Activated naive CD8-positive, alpha-beta T cell treated with anti-CD3 and anti-CD28 coated beads for 36 hours (primary cell): ENCODE measurements at regions not wholly inside any gene's neighbourhood (a gene's known extent, or its start where the extent isn't known, plus 50 kb on each side); places are given as distances from the start of the nearest gene placed in this dataset.

Experiments
- DNase-seq: peaks from one replicate; pipeline ENCODE4 v3.0.0; 2021
- H3K27ac Mint-ChIP-seq: one replicate; pipeline ENCODE4 v1.8.0; 2022; ENCODE audit warnings: mild to moderate bottlenecking, moderate library complexity, mixed read lengths
- H3K27me3 Mint-ChIP-seq: one replicate; pipeline ENCODE4 v1.8.0; 2022; ENCODE audit warnings: mild to moderate bottlenecking, mixed read lengths
- H3K36me3 Mint-ChIP-seq: one replicate; pipeline ENCODE4 v1.8.0; 2021; ENCODE audit warnings: mild to moderate bottlenecking, mixed read lengths
- H3K4me1 Mint-ChIP-seq: one replicate; pipeline ENCODE4 v1.8.0; 2021; ENCODE audit warnings: mixed read lengths
- H3K4me3 Mint-ChIP-seq: one replicate; pipeline ENCODE4 v1.8.0; 2022; ENCODE audit warnings: mild to moderate bottlenecking, moderate library complexity, mixed read lengths
- H3K9me3 Mint-ChIP-seq: one replicate; pipeline ENCODE4 v1.8.0; 2022; ENCODE audit warnings: mixed read lengths

DNA sequence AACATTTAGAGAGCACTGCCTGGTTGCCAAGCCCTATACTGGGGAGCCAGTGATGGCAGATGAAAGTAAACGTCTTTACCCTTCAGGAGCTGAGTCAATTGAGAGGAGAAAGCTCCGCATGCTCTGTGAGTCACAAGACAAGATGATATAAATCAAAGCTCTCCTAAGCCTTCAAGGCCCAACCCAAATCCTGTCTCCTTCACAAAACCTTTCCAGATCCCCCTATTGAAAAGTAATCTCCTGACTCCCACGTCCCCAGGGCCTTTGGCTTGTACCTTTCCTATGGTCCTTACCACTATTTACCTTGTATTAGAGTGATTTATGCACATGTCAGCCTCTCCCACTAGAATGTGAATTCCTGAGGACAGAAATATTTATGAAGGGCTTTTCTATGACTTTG is 230.1 kb upstream of the TENM4 start:
- no peak for DNase-seq
- no peaks in the 10 kb centered on the region for H3K4me1 Mint-ChIP-seq
- no peaks in the 10 kb centered on the region for H3K36me3 Mint-ChIP-seq
- no peaks in the 10 kb centered on the region for H3K9me3 Mint-ChIP-seq
- H3K27me3 Mint-ChIP-seq, result no peaks in the 10 kb centered on the region
- no peak overlapping the region for H3K4me3 Mint-ChIP-seq
- H3K27ac Mint-ChIP-seq, result no peak overlapping the region

DNA sequence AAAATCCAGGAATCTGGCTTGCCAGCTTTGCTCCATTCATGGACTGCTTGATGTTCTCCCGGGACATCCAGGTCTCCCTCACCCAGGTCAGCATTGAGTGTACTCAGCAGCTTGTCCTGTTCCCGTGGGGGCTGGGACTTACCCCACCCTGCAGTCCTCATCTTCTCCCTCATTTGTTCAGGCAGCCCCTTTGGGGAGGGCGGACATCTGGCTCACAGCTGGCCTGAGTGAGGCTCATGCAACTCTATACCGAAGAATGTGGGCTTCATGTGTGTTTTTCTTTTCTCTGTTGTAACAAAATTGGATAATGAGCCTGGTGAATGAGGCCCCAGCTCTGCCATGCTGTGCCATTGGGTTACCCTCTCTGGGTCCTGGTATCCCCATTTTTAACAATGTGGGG is 227.7 kb upstream of the TENM4 start:
- DNase-seq, result no peak
- H3K36me3 Mint-ChIP-seq, result no peaks in the 10 kb centered on the region
- no peaks in the 10 kb centered on the region for H3K9me3 Mint-ChIP-seq
- H3K4me3 Mint-ChIP-seq, result no peak overlapping the region
- no peaks in the 10 kb centered on the region for H3K27me3 Mint-ChIP-seq
- no peak overlapping the region for H3K27ac Mint-ChIP-seq
- no peaks in the 10 kb centered on the region for H3K4me1 Mint-ChIP-seq

- no peak for DNase-seq
- H3K4me1 Mint-ChIP-seq, result no peaks in the 10 kb centered on the region
- H3K4me3 Mint-ChIP-seq, result no peak overlapping the region
- H3K27me3 Mint-ChIP-seq, result no peaks in the 10 kb centered on the region
- no peak overlapping the region for H3K27ac Mint-ChIP-seq
- no peaks in the 10 kb centered on the region for H3K9me3 Mint-ChIP-seq
- H3K36me3 Mint-ChIP-seq, result no peaks in the 10 kb centered on the region
Observed at GRCh38 chr11:79667380-79667779, 226.6 kb upstream of the TENM4 start.

DNA sequence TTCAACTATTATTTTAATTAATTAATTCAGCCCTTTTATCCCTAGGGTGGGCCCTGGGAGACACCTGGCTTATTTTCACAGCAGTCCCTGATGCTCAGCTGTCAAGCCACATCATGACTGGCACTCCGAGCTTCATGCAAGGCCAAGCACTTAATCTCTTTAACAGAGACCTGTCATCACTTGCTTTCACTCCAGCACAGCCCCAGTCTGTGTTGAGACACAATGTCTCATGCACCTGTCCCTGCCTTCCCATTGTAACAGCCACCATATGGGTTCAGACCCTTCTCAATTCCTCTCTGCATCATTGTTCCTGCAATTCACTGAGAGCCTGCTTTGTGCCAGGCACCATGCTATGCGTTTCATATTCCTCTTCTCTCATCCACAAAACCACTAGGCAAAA is 222.2 kb upstream of the TENM4 start:
- Mint-ChIP-seq H3K36me3 (no peaks in the 10 kb centered on the region), H3K27me3 (no peaks in the 10 kb centered on the region), H3K4me3 (no peak overlapping the region), H3K9me3 (no peaks in the 10 kb centered on the region), H3K27ac (no peak overlapping the region), H3K4me1 (no peaks in the 10 kb centered on the region)
- DNase-seq, result no peak

- no peaks in the 10 kb centered on the region for H3K9me3 Mint-ChIP-seq
- no peak overlapping the region for H3K4me3 Mint-ChIP-seq
- DNase-seq, result no peak
- peaks cover 4% of the 10 kb centered on the region for H3K27me3 Mint-ChIP-seq
- no peak overlapping the region for H3K27ac Mint-ChIP-seq
- H3K4me1 Mint-ChIP-seq, result no peaks in the 10 kb centered on the region
- no peaks in the 10 kb centered on the region for H3K36me3 Mint-ChIP-seq
Observed at GRCh38 chr11:79661373-79661772, 220.5 kb upstream of the TENM4 start.

- no peaks in the 10 kb centered on the region for H3K36me3 Mint-ChIP-seq
- no peak overlapping the region for H3K4me3 Mint-ChIP-seq
- DNase-seq, result no peak
- no peaks in the 10 kb centered on the region for H3K27me3 Mint-ChIP-seq
- no peaks in the 10 kb centered on the region for H3K4me1 Mint-ChIP-seq
- H3K27ac Mint-ChIP-seq, result no peak overlapping the region
- H3K9me3 Mint-ChIP-seq, result no peaks in the 10 kb centered on the region
Observed at GRCh38 chr11:79648766-79649520, 208.1 kb upstream of the TENM4 start.

DNA sequence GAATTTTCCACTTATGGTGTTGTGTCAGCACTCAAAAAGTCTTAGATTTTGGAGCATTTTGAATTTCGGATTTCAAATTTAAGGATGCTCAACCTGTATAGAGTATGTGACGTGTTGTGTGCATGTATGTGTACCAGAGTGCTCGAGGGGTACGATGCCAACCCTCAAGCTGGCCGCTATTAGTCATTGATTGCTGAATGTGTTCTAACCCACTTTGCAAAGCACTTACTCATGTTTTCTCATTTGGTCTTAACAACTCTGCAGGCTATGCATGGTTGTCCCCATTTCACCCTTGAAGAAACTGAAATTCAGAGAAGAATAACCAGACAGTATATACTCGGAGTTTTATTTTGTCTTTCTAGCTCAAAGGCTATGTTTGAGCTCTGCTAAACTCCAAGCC is 196.4 kb upstream of the TENM4 start:
- no peaks in the 10 kb centered on the region for H3K27me3 Mint-ChIP-seq
- DNase-seq, result no peak
- no peak overlapping the region for H3K4me3 Mint-ChIP-seq
- H3K4me1 Mint-ChIP-seq, result no peaks in the 10 kb centered on the region
- no peaks in the 10 kb centered on the region for H3K9me3 Mint-ChIP-seq
- H3K27ac Mint-ChIP-seq, result no peak overlapping the region
- no peaks in the 10 kb centered on the region for H3K36me3 Mint-ChIP-seq

- H3K27me3 Mint-ChIP-seq, result no peaks in the 10 kb centered on the region
- H3K27ac Mint-ChIP-seq, result no peak overlapping the region
- no peak overlapping the region for H3K4me3 Mint-ChIP-seq
- H3K9me3 Mint-ChIP-seq, result no peaks in the 10 kb centered on the region
- H3K36me3 Mint-ChIP-seq, result no peaks in the 10 kb centered on the region
- DNase-seq, result no peak
- no peaks in the 10 kb centered on the region for H3K4me1 Mint-ChIP-seq
Observed at GRCh38 chr11:79634905-79635304, 194.1 kb upstream of the TENM4 start.

- DNase-seq, result no peak
- H3K36me3 Mint-ChIP-seq, result no peaks in the 10 kb centered on the region
- no peak overlapping the region for H3K27ac Mint-ChIP-seq
- no peak overlapping the region for H3K4me3 Mint-ChIP-seq
- H3K9me3 Mint-ChIP-seq, result no peaks in the 10 kb centered on the region
- no peaks in the 10 kb centered on the region for H3K4me1 Mint-ChIP-seq
- peaks cover 4% of the 10 kb centered on the region for H3K27me3 Mint-ChIP-seq
Observed at GRCh38 chr11:79627281-79627680, 186.5 kb upstream of the TENM4 start.

DNA sequence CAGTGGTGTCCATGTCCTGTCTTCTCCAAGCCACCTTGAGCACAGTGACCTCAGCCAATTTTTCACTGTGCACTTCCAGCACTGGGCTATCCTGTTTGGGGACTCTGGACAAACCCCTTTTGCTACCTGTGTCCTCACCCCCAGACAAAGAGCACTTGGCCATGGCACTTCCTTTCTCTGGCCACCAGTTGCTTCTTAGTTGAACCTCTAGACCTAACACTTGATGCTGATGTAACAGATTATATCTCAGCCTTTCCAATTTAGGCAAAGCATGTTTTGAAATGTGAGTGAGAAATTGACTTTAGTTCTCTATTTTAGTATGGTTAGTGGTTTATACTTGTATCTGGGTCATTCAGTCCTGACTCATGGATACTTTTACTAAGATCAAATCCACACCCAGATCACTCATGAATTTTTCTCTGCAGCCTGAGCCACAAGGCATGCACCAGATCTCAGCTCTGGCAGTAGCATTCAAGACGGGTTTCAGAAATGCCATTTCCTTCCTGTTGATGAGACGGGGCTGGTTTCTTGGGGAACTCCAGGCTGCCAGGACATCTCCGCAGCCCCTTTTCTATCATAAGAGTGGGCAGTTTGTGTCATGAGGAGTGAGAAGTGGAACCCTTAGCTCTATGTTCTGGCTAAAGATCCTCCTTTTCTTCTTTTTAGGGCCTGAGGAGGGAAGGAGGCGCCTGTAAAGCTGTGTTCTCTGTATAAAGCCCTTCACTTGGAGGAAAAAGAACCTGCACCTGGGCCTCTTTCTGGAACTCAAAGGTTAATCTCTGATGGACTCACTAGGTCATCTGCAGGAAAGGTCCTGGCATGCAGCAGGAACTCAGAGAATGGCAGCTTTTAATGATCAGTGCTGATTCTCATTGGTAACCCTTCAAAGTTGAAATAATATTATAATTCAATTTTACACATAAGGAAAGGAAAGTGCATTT is 185.6 kb upstream of the TENM4 start:
- Mint-ChIP-seq H3K27ac (no peak overlapping the region), H3K27me3 (peaks cover 4% of the 10 kb centered on the region), H3K9me3 (no peaks in the 10 kb centered on the region), H3K4me3 (no peak overlapping the region), H3K36me3 (no peaks in the 10 kb centered on the region), H3K4me1 (no peaks in the 10 kb centered on the region)
- DNase-seq, result no peak

DNA sequence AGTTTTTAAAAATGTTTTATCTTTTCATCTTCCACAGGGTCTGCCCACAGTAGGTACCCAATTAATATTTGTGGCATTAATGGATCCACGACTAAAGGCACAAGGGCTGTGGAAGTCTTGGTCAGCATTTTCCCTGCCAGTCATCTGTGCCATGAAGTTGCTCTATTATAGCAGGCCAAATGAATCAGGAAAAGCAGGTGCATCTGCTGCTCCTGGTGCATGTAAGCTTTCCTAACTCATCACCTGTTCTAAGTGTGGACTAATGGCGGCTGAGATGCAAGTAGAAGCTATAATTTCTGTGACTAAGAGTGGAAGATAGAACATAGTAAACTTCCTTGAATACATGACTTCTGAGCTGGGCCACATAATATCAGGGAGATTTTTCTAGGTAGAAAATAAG is 182.5 kb upstream of the TENM4 start:
- H3K27me3 Mint-ChIP-seq, result peaks cover 4% of the 10 kb centered on the region

DNA sequence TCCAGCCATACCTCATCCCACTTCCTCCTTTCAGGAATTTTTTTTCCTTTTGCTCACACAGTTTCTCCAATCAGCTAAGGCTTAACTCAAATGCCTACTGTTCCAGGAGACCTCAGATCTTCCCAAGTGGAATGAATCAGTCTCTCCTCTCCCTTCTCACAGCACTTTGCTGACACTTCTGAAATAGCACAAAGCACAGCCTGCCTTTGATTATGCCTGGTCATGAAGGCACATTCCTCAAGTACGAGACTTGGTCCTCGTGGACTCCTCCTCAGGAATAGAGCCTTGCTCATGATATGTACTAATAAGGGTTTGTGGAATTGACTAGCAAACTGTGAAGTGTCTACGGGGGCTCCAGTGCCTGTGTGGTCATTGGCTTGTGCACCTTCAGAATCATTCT is 176.7 kb upstream of the TENM4 start:
- DNase-seq, result no peak
- Mint-ChIP-seq H3K4me1 (no peaks in the 10 kb centered on the region), H3K9me3 (peaks cover 1% of the 10 kb centered on the region), H3K27me3 (no peaks in the 10 kb centered on the region), H3K36me3 (no peaks in the 10 kb centered on the region), H3K4me3 (no peak overlapping the region), H3K27ac (no peak overlapping the region)

More for the DNA sequence above, 182.5 kb upstream of the TENM4 start:
- H3K4me3 Mint-ChIP-seq, result no peak overlapping the region
- no peak for DNase-seq
- H3K9me3 Mint-ChIP-seq, result peaks cover 1% of the 10 kb centered on the region
- no peaks in the 10 kb centered on the region for H3K4me1 Mint-ChIP-seq
- H3K27ac Mint-ChIP-seq, result no peak overlapping the region
- no peaks in the 10 kb centered on the region for H3K36me3 Mint-ChIP-seq

GRCh38 chr11:79616392-79616851 is 175.6 kb upstream of the TENM4 start:
- Mint-ChIP-seq H3K27ac (no peak overlapping the region), H3K4me3 (no peak overlapping the region), H3K36me3 (no peaks in the 10 kb centered on the region), H3K4me1 (no peaks in the 10 kb centered on the region), H3K27me3 (no peaks in the 10 kb centered on the region), H3K9me3 (peaks cover 1% of the 10 kb centered on the region)
- DNase-seq, result no peak

DNA sequence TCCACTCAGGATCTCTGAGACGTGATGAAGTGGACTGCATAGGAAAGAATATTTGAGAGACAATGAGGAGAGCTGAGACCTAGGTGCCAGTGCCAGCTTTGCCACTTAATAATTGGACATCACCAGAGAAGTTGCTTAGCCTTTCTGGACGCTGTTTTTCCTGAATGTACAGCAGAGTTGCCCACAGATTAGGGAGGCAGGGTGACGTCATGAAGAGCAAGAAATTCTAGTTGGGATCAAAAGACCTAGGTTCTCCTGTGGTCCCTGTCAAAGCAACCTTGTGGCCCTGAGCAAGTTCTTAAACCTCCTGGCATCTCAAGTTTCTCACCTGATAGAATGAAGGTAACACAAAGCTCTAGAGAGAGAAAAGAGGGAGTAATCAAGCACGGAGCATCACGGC is 174.6 kb upstream of the TENM4 start:
- H3K36me3 Mint-ChIP-seq, result no peaks in the 10 kb centered on the region
- peaks cover 1% of the 10 kb centered on the region for H3K9me3 Mint-ChIP-seq
- no peak overlapping the region for H3K4me3 Mint-ChIP-seq
- DNase-seq, result no peak
- no peaks in the 10 kb centered on the region for H3K27me3 Mint-ChIP-seq
- no peak overlapping the region for H3K27ac Mint-ChIP-seq
- no peaks in the 10 kb centered on the region for H3K4me1 Mint-ChIP-seq

DNA sequence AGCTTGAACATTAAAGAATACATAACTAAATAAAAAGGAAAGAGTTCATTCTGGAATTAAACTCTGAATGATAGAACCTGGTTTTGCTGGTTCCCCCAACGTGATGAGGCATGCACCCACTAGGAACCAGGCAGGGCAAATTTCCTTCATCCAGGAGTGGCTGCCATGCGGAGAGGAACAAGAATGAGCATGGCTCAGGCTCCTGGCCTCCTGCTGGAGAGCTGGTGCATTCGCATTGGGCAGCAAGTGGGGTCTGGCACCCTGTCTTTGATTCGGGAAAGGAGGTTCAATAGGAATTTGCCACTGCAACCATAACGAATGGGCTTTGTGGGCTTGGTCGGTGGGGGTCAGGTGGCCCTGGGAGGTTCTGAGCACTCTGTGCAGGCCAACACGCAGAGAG is 169.8 kb upstream of the TENM4 start:
- Mint-ChIP-seq H3K27me3 (peaks cover 6% of the 10 kb centered on the region), H3K27ac (no peak overlapping the region), H3K9me3 (no peaks in the 10 kb centered on the region), H3K4me3 (no peak overlapping the region), H3K36me3 (no peaks in the 10 kb centered on the region), H3K4me1 (no peaks in the 10 kb centered on the region)
- DNase-seq, result no peak
